ENCODE measurements at regions not wholly inside any gene's neighbourhood (a gene's known extent, or its start where the extent isn't known, plus 50 kb on each side); places are given as distances from the start of the nearest gene placed in this dataset.

DNA sequence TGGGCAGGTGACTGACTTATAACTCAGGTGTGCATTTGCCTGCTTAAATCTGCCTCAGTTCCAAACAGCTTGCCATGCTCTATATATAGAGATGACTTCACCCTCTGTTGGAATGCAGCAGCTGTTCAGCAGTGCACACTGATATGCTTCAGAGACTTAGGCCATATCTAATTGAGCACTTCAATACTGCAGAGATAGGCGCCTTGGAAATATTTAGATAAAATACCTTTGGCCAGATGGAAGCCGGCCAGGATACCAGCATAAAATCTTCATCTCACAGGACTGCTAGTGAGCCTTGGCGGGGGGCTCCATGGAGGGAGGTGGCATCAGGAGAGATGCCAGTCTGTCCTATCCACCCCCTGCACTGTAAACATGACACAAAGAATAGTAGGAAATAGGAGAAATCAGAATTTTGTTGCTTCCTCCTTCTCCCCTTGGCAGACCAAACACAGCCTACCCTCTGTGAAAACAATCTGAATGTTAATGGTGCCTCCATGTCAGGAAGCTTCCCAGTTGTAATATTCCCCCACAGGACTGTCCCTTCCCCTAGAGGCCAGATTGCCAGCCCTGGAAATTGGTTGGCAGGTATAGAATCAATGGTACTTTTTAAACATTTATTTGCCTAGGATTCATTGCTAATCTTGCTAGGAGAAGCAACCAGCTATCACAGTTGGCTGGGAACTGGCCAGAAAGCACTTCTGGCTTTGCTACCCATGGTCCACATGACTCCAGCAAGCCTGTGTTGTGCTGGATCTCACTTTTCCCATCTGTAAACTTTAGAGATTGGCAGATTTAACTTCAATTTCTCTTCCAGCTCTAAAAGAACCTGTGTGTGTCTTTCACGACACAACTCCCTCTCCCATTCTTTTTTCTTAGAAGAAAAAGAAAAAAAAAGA, 215.5 kb upstream of the KCNMB2 start:
- Histone ChIP-seq H3K27ac (no peak overlapping the region), H3K36me3 (no peaks in the 10 kb centered on the region), H3K4me3 (ENCODE audit: low read depth in 1 of 2, low read length in 1 of 2) (no peak overlapping the region), H3K9me3 (no peaks in the 10 kb centered on the region), H3K27me3 (no peaks in the 10 kb centered on the region), H3K4me1 (ENCODE audit: control insufficient read depth in 1 of 2, insufficient read depth in 1 of 2, low read depth in 1 of 2, low read length in 1 of 2) (no peaks in the 10 kb centered on the region)
- TF ChIP-seq, protein P1, sequence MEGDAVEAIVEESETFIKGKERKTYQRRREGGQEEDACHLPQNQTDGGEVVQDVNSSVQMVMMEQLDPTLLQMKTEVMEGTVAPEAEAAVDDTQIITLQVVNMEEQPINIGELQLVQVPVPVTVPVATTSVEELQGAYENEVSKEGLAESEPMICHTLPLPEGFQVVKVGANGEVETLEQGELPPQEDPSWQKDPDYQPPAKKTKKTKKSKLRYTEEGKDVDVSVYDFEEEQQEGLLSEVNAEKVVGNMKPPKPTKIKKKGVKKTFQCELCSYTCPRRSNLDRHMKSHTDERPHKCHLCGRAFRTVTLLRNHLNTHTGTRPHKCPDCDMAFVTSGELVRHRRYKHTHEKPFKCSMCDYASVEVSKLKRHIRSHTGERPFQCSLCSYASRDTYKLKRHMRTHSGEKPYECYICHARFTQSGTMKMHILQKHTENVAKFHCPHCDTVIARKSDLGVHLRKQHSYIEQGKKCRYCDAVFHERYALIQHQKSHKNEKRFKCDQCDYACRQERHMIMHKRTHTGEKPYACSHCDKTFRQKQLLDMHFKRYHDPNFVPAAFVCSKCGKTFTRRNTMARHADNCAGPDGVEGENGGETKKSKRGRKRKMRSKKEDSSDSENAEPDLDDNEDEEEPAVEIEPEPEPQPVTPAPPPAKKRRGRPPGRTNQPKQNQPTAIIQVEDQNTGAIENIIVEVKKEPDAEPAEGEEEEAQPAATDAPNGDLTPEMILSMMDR (IDR thresholded peaks at IDR 0.05): no peak

DNA sequence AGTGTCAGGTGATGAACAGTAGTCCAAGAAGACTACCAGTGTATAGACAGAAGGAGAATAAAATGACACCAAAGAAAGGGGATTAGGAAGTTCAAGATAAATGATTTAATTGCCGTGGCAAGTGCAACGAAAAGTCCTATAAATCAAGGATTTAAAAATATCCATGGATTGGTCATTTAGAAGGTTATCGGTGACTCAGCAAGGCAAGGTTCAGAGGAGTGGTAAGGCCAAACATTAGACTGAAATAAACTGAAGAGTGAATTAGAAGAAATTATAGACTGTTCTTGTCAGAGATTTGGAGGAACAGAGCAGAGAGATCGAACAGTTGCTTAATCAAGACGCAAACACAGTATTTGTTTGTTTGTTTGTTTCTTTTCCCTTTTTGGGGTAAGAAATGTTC, 211.9 kb upstream of the KCNMB2 start:
- no peaks in the 10 kb centered on the region for H3K9me3 ChIP-seq
- TF ChIP-seq, protein P1 (IDR thresholded peaks at IDR 0.05): no peak

DNA sequence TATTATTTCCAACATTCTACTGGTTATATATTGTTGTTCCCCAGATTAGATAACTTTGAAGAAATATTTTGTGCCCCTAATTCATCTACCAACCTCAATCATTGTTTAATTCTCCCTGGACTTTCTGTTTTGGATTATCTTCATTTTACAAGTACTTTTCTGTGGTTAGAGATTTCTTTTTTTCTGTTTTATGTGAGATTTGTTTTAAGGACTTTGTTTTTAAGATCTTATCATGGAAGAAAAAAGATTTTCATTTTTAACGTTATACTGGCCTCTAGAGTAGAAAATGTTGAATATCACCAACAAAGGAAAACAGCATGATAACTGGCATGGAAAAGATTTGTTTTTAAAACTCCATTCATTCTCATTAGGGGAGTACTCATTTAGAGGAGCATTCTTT, 210.9 kb upstream of the KCNMB2 start:
- Histone ChIP-seq H3K9me3 (no peaks in the 10 kb centered on the region), H3K36me3 (no peaks in the 10 kb centered on the region), H3K27ac (no peak overlapping the region), H3K27me3 (no peaks in the 10 kb centered on the region), H3K4me3 (ENCODE audit: low read depth in 1 of 2, low read length in 1 of 2) (no peak overlapping the region), H3K4me1 (ENCODE audit: control insufficient read depth in 1 of 2, insufficient read depth in 1 of 2, low read depth in 1 of 2, low read length in 1 of 2) (no peaks in the 10 kb centered on the region)
- TF ChIP-seq, protein P1 (IDR thresholded peaks at IDR 0.05): no peak

More for the DNA sequence above, 211.9 kb upstream of the KCNMB2 start:
- Histone ChIP-seq H3K27ac (no peak overlapping the region), H3K27me3 (no peaks in the 10 kb centered on the region), H3K4me1 (ENCODE audit: control insufficient read depth in 1 of 2, insufficient read depth in 1 of 2, low read depth in 1 of 2, low read length in 1 of 2) (no peaks in the 10 kb centered on the region), H3K4me3 (ENCODE audit: low read depth in 1 of 2, low read length in 1 of 2) (no peak overlapping the region), H3K36me3 (no peaks in the 10 kb centered on the region)

DNA sequence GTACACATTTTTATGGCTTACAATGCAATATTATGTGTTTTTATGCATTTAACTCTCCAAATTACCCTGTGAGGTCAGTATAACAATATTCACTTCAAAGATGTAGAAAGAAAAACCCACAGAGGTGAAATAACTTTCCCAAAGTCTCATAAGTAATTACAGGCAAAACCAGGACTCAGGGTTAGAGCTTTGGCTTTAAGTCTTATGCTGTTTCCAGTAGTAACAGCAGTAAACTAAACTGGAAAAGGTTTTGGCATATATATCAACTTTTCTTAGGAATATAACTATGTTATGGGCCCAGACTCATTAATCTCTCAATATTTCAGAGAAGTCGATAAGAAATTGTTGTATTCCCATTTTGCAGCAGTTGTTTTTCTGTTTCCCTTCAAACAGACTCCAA, 206.3 kb upstream of the KCNMB2 start:
- H3K9me3 ChIP-seq: no peaks in the 10 kb centered on the region
- no peaks in the 10 kb centered on the region for H3K36me3 ChIP-seq
- no peaks in the 10 kb centered on the region for H3K4me1 ChIP-seq (ENCODE audit: control insufficient read depth in 1 of 2, insufficient read depth in 1 of 2, low read depth in 1 of 2, low read length in 1 of 2)
- TF ChIP-seq, protein P1 (IDR thresholded peaks at IDR 0.05): no peak
- H3K27ac ChIP-seq: no peak overlapping the region
- H3K27me3 ChIP-seq: no peaks in the 10 kb centered on the region
- H3K4me3 ChIP-seq (ENCODE audit: low read depth in 1 of 2, low read length in 1 of 2): no peak overlapping the region

DNA sequence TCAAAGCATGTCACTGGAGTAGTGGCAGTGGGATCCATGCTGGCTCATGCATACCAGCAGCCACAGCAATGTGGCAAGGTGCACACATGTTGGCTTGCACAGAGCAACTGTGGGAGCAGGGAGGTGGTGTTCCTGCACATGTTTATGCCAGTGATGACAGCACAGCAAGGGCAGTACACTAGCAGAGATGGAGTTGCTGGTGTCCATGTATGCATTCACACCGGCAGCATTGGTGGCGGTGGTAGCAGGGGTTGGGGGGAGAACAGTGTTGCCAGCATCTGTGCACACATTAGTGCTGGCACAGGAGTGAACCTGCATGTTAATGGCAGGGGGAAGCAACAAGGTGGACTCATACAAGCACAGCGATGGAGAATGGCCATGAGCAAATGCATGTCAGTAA, 202.0 kb upstream of the KCNMB2 start:
- TF ChIP-seq, protein P1 (IDR thresholded peaks at IDR 0.05): no peak
- no peaks in the 10 kb centered on the region for H3K4me1 ChIP-seq (ENCODE audit: control insufficient read depth in 1 of 2, insufficient read depth in 1 of 2, low read depth in 1 of 2, low read length in 1 of 2)
- no peak overlapping the region for H3K4me3 ChIP-seq (ENCODE audit: low read depth in 1 of 2, low read length in 1 of 2)

More for the DNA sequence above, 202.0 kb upstream of the KCNMB2 start:
- no peaks in the 10 kb centered on the region for H3K27me3 ChIP-seq
- H3K27ac ChIP-seq: no peak overlapping the region
- no peaks in the 10 kb centered on the region for H3K36me3 ChIP-seq
- H3K9me3 ChIP-seq: no peaks in the 10 kb centered on the region
